Stimulated activated CD8-positive, alpha-beta memory T cell treated with anti-CD3 and anti-CD28 coated beads, Interleukin-2, amount 100 ng/mL, for 1 hour (primary cell): ENCODE measurements at regions not wholly inside any gene's neighbourhood (a gene's known extent, or its start where the extent isn't known, plus 50 kb on each side); places are given as distances from the start of the nearest gene placed in this dataset.
"Not testable (repeated sequence)": the region's sequence is repeated elsewhere in the genome, so short reads cannot be mapped to it uniquely, and the experiment has no call there.

Experiments
- DNase-seq, 2 donors: peaks; one replicate each; pipeline ENCODE4 v3.0.0-alpha.2; 2020; ENCODE audit warnings: low read depth in 2 of 2

DNA sequence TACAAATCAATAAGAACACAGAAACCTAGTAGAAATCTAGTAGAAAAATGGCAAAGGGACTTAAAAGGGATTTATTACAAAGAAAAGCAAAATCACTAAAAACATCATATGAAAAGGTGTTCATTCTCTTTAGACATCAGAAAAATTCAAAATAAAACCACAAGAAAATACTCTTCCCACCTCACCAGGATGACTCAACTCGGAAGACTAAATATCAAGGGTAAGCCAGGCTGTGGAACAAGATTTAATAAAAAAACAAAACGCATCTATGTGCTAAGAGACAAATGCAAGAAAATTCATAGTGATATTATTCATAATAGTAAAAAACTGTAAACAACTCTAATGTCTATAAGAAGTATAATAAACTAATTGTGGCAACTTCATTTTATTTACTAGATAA is 181.6 kb upstream of the GHR start:
- no peak for DNase-seq

DNA sequence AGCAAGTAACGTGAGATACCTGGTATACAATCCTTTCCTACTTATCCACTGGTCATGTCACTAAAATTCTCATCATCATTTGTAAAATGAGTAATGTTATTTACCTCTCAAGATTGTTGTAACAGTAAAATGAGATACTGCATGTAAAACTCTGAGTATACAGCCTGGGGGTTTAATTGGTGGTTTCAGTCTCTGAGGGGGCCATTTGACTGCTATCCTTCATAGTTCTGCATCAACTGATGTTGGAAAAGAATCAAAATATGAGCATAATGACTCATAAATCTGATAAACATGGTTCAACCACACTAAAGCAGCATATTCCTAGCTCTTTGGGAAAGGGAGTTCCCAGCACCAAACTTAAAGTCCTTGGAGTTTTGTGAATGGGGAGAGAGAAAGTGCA is 181.0 kb upstream of the GHR start:
- no peak for DNase-seq

DNA sequence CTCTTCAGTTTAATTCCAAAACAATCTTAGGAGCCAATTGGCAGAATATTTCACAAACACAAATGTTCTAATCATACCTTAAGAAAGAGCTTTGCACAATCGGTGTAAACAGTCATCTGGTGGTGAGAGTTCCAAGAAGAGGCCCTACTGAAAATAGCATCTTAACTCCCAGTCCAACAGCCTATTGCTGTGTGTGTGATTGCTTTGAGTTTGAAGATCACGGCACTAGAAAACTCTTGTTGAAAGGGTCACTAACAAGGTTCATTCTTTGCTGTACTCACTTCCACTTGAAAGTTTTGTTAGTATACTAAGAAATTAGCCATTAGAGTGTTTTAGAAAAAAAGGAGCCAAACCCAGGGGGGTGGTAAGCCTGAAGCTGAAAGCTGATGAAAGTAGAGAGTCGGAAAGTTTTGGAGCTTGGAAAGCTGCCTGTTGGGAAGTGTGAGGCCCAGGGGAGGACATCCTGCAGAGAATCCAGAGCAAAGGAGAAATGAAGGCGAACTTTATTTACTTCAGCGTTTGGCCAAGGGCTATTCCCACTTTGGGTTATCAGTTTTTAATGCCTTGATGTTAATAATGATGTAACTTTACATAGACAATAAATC is 180.3 kb upstream of the GHR start:
- DNase-seq, result no peak

DNA sequence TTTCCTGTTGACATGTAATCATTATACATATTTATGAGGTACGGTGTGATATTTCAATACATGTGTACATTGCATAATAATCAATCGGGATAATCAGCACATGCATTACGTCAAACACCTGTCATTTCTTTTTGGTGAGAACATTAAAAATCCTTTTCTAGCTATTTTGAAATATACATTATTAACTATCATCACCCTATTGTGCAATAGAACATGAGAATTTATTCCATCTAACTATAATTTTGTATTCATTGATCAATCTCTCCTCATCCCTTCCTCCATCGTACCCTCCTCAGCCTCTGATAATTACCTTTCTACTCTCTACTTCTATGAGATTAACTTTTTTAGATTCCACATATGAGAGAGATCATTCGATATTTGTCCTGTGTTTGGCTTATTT is 170.9 kb upstream of the GHR start:
- no peak for DNase-seq

DNA sequence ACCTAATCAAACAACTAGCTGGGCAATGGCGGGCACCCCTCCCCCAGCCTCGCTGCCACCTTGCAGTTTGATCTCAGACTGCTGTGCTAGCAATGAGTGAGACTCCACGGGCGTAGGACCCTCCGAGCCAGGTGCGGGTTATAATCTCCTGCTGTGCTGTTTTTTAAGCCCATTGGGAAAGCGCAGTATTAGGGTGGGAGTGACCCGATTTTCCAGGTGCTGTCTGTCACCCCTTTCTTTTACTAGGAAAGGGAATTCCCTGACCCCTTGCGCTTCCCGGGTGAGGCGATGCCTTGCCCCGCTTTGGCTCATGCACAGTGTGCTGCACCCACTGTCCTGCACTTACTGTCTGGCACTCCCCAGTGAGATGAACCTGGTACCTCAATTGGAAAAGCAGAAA is 163.3 kb upstream of the GHR start:
- not testable (repeated sequence) for DNase-seq

DNA sequence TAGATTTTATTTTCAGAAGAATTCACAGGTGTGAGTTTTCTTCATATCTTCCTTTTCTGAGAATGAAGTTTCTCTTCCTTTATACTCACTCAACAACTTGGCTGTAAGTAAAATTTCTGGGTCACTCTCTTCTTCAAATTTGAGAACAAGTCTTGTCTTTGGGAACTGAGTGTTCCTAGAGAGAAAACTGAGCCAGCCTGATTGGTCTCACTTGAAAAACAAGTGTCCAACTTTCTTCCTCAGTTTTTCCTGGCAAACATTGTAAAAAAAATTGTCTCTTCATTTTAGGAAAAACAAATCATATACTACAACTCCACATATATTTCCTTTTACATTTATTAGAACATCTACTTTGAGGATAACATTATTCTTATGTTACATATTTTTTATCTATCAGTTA is 156.1 kb upstream of the GHR start:
- no peak for DNase-seq

DNA sequence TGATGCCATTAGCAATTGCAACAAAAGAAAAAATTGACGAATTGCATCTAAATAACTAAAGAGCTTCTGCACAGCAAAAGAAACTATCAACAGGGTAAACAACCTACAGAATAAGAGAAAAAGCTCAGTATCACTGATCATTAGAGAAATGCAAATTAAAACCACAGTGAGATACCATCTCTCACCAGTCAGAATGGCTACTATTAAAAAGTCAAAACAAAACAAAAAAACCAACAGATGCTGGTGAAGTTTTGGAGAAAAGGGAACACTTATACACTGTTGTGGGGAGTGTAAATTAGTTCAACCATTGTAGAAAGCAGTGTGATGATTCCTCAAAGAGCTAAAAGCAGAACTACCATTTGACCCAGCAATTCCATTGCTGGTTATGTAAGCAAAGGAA is 155.1 kb upstream of the GHR start:
- DNase-seq, result not testable (repeated sequence)

DNA sequence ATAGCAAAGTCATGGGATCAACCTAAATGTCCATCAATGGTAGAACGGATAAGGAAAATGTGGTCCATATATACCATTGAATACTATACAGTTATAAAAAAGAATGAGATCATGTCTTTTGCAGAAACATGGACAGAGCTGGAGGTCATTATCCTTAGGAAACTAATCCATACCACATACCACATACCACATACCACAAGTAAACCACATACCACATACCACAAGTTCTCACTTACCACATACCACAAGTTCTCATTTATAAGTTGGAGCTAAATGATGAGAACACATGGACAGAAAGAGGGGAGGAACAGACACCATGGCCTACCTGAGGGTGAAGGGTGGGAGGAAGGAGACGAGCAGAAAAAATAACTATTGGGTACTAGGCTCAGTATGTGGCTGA is 154.6 kb upstream of the GHR start:
- no peak for DNase-seq

DNA sequence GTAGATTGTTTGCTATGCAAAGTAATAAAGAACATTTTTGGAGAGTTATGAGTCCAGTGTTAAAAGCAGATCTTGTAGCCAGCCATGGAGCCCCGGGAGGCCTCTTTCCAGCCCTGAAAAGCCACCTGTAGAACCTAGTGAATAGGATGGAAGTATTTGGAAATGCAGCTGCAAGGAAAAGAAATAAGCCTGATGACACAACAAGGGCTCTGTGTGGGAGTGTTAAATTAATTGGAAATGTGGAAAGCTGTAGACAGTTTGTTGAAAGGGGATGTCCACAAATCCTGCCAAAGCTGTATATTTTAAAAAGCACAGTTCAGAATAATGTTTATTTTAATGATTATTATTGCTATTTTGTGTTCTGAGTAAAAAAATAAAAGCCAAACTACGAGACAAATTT is 152.5 kb upstream of the GHR start:
- no peak for DNase-seq

DNA sequence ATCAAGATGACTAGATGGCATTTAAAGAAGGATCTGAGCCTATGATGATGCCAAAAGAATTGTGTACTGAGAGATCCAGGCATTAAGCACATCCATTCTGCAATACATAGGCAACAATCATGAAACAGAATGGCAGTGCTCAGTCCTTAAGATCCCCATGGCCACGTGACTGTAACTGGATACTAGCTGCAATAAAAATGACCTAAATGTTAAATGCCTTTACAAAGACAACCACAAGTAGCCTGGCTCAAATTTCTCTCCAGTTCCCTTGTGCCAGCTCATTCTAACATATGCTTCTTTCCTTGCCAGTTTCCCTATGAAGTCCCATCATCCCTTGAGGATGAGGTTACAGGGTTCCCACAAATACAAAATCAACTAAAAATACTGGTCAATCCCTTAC is 148.3 kb upstream of the GHR start:
- no peak for DNase-seq

DNA sequence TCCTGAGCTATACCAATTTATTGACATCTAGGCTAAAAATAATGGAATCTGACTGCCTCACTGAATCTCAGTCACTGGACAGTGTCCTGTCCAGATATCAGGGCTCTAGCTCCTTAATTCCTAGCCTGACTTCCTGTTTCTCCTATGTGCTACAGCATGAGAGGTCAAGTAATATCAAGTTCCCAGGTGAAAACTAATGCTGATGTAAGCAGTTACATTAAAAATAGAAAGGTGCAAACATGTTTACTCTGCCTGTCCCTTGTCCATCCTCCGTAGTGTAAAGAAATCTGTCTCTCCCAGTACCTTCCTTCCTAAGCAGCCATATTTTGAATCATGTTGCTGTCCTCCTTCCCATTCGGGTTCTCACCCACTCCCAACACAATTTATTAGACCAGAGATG is 145.9 kb upstream of the GHR start:
- DNase-seq, result no peak

DNA sequence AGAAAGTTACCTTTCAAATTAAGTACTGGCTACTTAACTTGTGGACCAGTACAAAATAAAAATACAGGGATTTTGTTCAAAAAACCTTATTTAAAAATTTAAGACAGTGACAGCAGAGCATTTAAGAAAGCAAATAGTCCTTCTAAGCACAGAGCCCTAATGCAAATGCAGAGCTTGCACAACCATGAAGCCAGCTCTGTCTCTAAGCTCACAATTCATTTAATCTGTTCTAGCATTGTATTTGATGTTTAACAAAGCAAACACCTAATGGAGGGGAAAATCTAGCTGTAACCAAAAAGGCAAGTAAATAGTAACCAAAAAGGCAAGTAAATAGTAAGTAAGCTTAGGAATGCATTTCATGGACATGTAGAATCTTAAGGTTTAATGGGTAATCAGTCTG is 138.7 kb upstream of the GHR start:
- no peak for DNase-seq

DNA sequence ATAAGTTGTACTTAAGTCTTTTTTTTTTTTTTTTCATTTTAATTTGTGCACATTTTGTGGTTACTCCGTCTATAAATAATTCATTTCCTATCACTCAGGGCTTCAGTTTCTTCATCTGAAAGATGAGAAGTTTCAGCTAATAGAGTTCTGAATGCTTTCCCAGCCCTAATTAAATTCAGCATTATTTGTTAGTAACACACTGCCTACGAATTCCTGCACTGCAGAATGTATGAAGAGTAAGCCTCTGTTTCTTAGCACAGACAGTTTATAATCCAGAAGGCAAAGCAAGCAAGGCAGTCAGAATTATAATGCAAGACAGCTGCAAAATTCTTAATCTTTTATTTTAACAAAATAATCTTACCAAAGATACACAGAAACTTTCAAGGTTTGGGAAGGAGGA is 138.0 kb upstream of the GHR start:
- DNase-seq, result no peak

DNA sequence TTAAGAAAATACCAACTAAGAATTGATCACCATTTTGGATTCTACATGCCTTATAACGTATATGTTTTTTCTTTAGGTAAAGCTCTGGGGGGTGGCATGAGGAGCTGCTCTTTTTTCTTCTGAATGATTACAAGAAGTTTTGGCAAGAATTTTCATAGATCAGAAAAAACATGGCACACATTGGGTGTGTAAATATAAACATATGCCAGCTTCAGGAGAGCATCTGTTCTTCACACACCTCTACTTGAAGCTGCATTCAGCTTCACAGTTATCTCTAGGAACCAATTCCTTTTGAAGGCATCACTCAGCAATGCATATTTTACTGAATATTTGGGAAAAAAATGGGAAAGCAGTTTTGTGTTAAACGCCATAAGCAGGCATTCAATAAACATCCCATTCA is 122.7 kb upstream of the GHR start:
- no peak for DNase-seq

DNA sequence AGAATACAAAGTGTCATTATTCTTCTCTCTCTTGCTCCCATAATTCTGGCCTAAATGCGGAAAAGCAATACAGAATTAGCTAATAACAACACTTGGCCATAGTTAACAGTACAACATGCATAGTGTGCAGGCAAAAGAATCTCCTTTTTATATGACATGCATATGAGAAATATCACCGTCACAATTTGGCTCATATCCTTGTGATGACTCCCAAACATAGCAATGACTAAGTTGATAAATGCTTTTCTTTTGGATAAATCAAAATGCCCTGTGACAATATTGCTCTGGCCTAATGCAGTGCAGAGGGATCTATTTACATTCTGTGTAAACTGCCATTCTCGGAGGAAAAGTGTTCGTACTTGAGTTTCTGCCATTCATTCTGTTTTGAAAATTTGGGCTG is 121.9 kb upstream of the GHR start:
- no peak for DNase-seq

DNA sequence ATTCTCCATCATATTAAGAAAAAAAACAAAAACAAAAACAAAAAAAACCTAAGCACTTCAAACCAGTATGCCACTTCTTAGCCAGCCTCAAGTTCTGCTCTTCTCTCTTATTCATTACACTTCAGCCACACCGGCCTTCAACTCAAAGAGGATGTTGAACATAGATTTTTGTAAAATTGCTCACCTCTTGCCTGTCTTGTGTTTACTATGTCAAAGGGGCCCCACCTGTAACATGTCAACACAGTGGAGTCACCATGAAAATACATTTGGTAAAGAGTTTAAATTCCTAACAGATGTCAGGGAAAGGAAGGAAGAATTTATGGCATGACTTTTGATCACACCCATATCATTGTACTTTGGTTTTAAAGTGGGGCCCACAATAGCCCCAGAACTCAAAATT is 121.1 kb upstream of the GHR start:
- DNase-seq, result no peak

DNA sequence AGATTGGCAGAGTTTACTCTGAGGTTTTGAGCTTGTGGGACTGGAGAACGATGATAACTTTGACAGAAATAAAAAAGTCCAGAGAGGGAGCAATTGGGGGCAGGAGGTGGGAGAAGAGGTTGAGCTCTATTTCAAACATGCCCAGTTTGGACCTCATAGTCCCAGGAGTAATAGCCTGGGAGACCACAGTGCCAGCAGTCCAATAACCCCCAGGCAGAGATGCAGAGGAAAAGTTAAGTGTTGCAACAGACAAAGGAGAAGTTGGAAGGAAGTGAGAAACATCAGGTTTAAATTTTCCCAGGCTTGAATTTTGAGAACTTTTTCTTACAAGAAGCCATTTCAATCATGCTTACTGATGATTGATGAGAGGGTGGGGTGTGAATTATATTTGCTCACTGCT is 117.0 kb upstream of the GHR start:
- DNase-seq, result no peak

DNA sequence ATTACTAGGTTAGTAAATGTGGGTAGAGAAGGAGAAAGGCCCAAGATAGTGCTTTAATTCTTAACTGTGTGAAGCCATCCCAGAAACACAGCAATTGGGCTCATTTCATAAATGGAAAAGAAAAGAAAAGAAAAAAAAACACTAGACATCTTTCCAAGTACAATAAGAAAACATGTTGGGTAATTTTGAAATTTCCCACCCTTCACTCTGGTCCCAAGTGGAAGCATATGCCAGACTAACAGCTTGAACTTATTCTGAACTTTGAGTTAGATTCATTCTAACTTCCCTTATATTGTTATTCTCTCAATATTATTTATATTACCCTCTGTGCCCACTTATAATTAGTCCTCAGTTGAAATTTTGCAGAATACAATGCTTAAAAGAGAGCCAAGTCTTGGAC is 113.4 kb upstream of the GHR start:
- no peak for DNase-seq

DNA sequence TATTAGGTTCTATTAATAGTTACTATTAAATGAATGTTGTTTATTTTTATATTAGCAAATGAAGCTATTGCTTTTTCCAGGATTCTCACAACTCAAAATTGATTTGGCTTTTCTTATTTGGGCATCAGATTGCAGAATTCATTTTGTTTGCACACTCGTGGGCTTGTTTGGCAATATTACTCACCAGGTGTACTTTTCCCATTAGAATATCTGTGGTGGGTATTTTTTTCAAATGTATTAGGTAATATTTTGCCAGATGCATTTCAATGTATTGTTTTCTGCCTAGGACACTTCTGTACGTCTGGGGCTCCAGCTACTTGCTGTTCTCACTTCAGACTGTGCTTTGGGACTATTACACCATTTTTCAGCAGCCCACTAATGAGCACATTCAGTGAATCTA is 108.0 kb upstream of the GHR start:
- DNase-seq, result no peak

DNA sequence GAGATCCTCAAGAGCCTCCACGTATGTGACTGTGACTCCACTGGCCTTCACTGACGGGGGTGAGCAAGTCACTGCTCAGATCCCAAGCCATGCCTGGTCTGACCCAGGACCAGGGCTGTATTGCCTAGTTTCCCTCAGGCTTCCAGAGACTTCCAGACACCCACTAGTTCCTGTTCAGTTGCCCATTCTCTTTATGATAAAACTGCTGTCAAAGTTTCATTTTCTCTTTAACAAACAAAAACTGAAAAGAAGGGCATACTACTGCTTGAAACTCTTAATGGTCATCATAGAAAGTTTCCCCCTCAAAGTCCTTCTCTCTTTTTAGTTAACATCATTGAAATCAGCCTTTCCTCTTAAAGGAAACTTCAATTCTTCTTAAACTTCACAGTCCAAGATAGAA is 105.7 kb upstream of the GHR start:
- DNase-seq, result no peak

DNA sequence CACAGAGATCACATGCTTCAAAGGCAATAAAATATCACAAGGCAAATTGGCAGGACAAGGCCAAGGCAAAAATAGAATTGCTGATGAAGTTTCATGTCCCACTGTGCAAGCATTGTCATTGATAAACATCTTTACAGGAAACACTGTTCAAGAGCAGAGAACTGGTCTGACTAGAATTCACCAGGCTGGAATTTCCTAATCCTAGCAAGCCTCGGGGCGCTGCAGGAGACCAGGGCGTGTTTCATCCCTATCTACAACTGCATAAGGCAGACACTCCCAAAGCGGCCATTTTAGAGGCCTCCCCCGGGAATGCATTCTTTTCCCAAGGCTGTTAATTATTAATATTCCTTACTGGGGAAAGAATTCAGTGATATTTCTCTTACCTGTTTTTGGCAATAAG is 103.7 kb upstream of the GHR start:
- not testable (repeated sequence) for DNase-seq

DNA sequence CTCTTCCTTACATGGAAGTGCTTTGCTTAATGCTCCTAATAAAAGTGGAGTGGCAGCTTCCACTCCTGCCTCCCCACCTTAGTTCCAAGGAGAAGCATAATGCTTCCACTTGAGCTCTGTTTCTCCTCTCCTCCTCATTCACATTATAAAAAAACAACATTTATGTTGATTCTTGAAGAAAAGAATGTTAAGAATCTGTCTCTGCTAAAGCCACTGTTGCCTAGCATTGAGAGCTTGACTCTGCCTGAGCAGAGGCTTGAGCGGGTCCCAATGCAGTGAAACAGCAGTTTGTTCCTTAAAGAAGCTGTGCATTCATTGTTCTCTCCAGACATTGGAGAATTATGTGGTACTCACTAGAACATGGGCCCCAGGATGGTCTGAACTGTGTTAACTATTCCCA is 101.5 kb upstream of the GHR start:
- no peak for DNase-seq

DNA sequence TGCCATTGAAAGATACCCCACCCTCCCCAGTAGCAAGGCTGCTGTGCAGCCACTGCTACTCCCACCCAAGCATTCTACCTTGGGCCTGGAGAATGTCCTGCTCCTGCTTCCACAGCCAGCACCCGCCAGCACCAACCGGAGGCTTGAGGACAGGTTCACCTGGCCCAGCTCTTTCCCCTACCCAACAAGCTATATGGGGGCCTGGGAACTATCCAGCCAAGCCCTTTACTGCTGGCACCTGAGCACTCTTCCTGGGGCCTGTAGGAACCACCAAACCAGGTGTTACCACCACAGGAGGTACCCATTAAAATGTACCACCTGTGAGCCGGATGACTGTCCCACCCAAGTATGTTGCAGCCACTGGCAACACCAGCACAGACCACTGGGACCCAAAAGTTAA is 86.1 kb upstream of the GHR start:
- DNase-seq, result no peak

DNA sequence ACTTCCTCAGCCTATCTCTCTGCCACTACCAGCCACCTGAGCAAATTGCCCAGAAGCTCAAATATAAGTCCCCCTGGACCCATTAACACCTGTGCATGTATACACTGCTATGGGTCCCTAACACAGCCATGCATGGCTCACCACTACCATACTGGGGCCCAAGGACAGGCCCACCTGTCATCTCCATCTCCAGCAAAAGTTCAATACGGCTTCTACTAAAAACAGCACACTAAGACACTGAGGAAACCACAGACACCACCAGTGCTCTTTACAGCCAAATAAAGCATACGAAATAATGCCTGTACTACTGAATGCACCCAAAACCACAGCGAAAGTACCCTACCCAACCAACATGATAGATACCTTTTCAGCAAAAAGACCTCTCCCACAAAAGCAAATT is 85.6 kb upstream of the GHR start:
- DNase-seq, result no peak

DNA sequence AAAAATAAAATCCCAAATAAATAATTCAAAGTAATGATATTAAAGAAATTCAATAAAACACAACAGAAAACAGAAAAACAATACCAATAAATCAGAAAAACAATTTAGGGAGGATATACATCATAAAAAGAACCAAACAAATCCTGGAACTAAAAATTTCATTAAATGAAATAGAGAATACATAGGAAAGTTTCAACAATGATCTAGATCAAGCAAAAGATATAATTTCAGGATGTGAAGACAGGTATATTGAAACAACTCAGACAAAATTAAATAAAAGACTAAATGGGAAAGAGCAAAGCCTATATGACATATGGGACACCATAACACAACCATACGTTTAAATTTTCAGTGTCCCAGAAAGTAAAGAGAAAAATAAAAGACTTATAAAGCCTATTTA is 85.1 kb upstream of the GHR start:
- DNase-seq, result no peak
